Peyer's patch (tissue), 4 donors: ENCODE measurements at regions not wholly inside any gene's neighbourhood (a gene's known extent, or its start where the extent isn't known, plus 50 kb on each side); places are given as distances from the start of the nearest gene placed in this dataset.

Source experiments
- DNase-seq, 3 donors: peaks; one replicate each; pipeline ENCODE4 v3.0.0-alpha.2; 2017 to 2019
- H3K27ac ChIP-seq, 4 donors: fragments of 200-600 bp; sonication (generic); one replicate each; pipeline ENCODE4 v1.5.1; 2016 to 2019
- H3K27me3 ChIP-seq, 2 donors: fragments of 200-600 bp; sonication (generic); one replicate each; pipeline ENCODE4 v1.5.1; 2019
- H3K36me3 ChIP-seq, 3 donors: fragments of 200-600 bp; sonication (generic); one replicate each; pipeline ENCODE4 v1.5.1; 2016 to 2019
- H3K4me1 ChIP-seq, 4 donors: fragments of 200-600 bp; sonication (generic); one replicate each; pipeline ENCODE4 v1.5.1; 2016 to 2019
- H3K4me3 ChIP-seq, 4 donors: fragments of 200-600 bp; sonication (generic); 1 replicate in 3 of 4; 2 replicates in 1 of 4; pipeline ENCODE4 v1.5.1; 2016 to 2019; ENCODE audit warnings: mild to moderate bottlenecking in 1 of 4
- H3K9me3 ChIP-seq, 4 donors: fragments of 200-600 bp; sonication (generic); one replicate each; pipeline ENCODE4 v1.5.1; 2016 to 2019; ENCODE audit warnings: mild to moderate bottlenecking in 1 of 4
- CTCF ChIP-seq, 6 experiments: fragments of 450-650 bp in 4 of 6; fragments of 200-600 bp in 2 of 6; sonication (generic) in 1 of 6; IDR thresholded peaks; one replicate each; pipeline ENCODE4 v1.5.1; 2017 to 2019; ENCODE audit warnings: antibody characterized with exemption in 6 of 6, mild to moderate bottlenecking in 3 of 6, moderate library complexity in 1 of 6
- POLR2A ChIP-seq, 2 donors: fragments of 450-650 bp; IDR thresholded peaks; one replicate each; pipeline ENCODE4 v1.5.1; 2017; ENCODE audit warnings: antibody characterized with exemption in 2 of 2, mild to moderate bottlenecking in 2 of 2, moderate library complexity in 2 of 2

DNA sequence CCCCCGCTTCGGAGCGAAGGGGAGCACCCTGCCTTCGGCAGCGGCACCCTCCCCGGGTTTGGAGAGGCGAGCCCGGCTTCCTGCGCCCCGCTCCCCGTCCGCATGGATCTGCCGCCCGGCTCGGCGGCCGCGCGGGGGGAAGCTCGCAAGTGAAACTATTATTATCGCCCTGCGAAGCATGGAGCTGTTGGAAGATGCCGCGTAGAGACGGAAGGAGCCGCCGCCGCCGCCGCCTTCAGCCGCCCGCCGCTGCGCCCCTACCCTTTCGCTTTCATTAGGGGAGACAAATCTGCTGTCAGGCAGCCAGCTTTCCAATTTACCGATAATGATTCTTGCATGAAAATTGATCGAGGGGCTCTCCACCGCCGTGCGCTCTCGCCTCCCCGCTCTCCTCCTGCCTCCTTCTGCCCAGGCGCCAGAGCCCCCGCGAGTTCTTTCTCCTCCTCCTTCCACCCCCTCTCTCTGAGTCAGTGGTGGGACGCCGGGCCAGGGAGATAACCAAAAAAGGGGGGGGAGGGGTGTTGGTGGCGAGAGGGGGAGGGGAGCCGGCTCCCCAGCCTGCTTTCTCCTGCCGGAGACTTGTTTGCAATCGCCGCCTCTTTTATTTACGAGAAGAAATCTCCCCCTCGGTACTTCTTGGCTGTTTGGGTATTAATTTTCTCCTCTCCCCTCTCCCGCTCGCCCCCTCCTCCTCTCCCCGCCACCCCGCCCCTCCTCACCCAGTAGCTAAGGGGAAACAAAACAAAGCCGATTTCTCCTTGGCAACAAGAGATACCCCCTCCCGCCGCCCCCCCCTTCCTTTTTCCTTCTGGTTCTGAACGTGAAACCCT, 58.0 kb upstream of the GSE1 start:
- Histone ChIP-seq H3K27ac (peak overlapping the region; percentile 87 to 96 (median 92)), H3K36me3 (no peaks in the 10 kb centered on the region), H3K27me3 (no peaks in the 10 kb centered on the region), H3K4me1 (peaks cover 0 to 48% (median 8%) of the 10 kb centered on the region in 4 donors), H3K4me3 (peak overlapping the region; percentile 50 to 91 (median 76)), H3K9me3 (no peaks in the 10 kb centered on the region)
- DNase-seq, result peak in 2 of 3 donors; percentile 68 to 79
- TF ChIP-seq POLR2A (IDR thresholded peaks at IDR 0.05), result peak in 1 of 2 donors; percentile 36
- no peak for TF ChIP-seq CTCF (IDR thresholded peaks at IDR 0.05)

GRCh38 chr16:85555719-85556455, 57.2 kb upstream of the GSE1 start:
- no peak for TF ChIP-seq CTCF (IDR thresholded peaks at IDR 0.05)
- TF ChIP-seq POLR2A (IDR thresholded peaks at IDR 0.05), result peak; percentile 53 to 65
- peak; percentile 68 to 84 (median 76) for DNase-seq
- Histone ChIP-seq H3K27me3 (no peaks in the 10 kb centered on the region), H3K4me1 (peaks cover 0 to 51% (median 8%) of the 10 kb centered on the region in 4 donors), H3K9me3 (no peaks in the 10 kb centered on the region), H3K4me3 (peak overlapping the region; percentile 50 to 91 (median 76)), H3K27ac (peak overlapping the region; percentile 87 to 96 (median 92)), H3K36me3 (no peaks in the 10 kb centered on the region)

DNA sequence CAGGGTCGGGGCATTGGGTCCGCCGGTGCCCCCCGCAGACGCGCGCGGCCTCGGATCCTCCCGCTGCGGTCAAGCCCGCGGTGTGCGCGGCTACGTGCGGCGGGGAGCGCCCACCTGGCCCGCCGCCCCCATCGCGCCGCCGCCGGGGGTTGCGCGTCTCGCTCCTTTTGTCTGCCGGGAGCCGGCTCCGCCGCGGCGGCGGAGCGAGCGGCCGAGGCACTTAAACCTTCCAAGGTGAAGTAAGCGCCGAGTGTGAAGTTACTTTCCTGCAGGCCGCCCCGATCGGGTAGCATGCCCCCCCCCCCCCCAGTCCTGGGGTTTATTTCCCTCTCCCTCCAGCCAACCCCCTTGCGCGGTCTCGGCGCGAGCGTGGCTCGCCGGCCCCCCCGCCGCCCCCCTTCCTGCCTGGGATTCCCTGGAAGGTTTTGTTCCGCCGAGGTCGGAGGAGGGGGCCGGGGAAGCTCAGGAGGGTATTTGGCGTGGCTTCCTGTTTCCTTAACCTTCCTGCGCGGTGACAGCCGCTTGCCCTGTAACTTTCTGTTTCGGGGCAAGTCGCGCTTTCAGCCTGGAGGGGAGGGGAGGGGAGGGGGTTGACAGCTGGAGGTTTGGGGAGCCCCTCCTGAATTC, 56.6 kb upstream of the GSE1 start:
- DNase-seq, result peak; percentile 77 to 86 (median 79)
- H3K9me3 ChIP-seq, result no peaks in the 10 kb centered on the region
- peak overlapping the region; percentile 50 to 91 (median 76) for H3K4me3 ChIP-seq
- H3K4me1 ChIP-seq, result peaks cover 0 to 56% (median 8%) of the 10 kb centered on the region in 4 donors
- no peaks in the 10 kb centered on the region for H3K27me3 ChIP-seq
- H3K36me3 ChIP-seq, result no peaks in the 10 kb centered on the region
- H3K27ac ChIP-seq, result peak overlapping the region; percentile 87 to 96 (median 92)
- TF ChIP-seq POLR2A (IDR thresholded peaks at IDR 0.05) (no peak), CTCF (IDR thresholded peaks at IDR 0.05) (no peak)

- peak; percentile 32 to 50 for TF ChIP-seq POLR2A (IDR thresholded peaks at IDR 0.05)
- TF ChIP-seq CTCF (IDR thresholded peaks at IDR 0.05), result peak in 4 of 6 experiments; percentile 2 to 34 (median 23)
- Histone ChIP-seq H3K4me1 (peaks cover 0 to 58% (median 8%) of the 10 kb centered on the region in 4 donors), H3K27ac (peak overlapping the region; percentile 87 to 96 (median 92)), H3K9me3 (no peaks in the 10 kb centered on the region), H3K4me3 (peak overlapping the region; percentile 50 to 91 (median 76)), H3K27me3 (no peaks in the 10 kb centered on the region), H3K36me3 (no peaks in the 10 kb centered on the region)
- peak; percentile 69 to 79 (median 75) for DNase-seq
Observed at GRCh38 chr16:85557083-85557970, 55.8 kb upstream of the GSE1 start.
